A204.1 (cell line): ENCODE measurements at regions not wholly inside any gene's neighbourhood (a gene's known extent, or its start where the extent isn't known, plus 50 kb on each side); places are given as distances from the start of the nearest gene placed in this dataset.

Experiments
- FAIRE-seq: peaks from 2 replicates; lab custom pipeline; 2012; peaks lifted over from hg19 to GRCh38; lab: Jason Lieb, UNC

GRCh38 chr10:10796774-10797415, 220.8 kb upstream of the CELF2 start:
- FAIRE-seq = no peak

- no peak for FAIRE-seq
These were observed 220.2 kb upstream of the CELF2 start for GRCh38 chr10:10797513-10797912.

- FAIRE-seq = no peak
These were observed 219.4 kb upstream of the CELF2 start for GRCh38 chr10:10798102-10798863.

GRCh38 chr10:10798864-10799192, 218.8 kb upstream of the CELF2 start:
- no peak for FAIRE-seq

- FAIRE-seq = no peak
These were observed 216.7 kb upstream of the CELF2 start for GRCh38 chr10:10800961-10801360.

GRCh38 chr10:10803278-10803677, 214.4 kb upstream of the CELF2 start:
- FAIRE-seq = no peak

- FAIRE-seq = no peak
These were observed 213.6 kb upstream of the CELF2 start for GRCh38 chr10:10804061-10804460.

GRCh38 chr10:10804998-10805740, 212.5 kb upstream of the CELF2 start:
- FAIRE-seq = no peak

- FAIRE-seq = no peak
These were observed 210.6 kb upstream of the CELF2 start for GRCh38 chr10:10807106-10807505.

- no peak for FAIRE-seq
These were observed 206.1 kb upstream of the CELF2 start for GRCh38 chr10:10811562-10811961.

GRCh38 chr10:10813656-10814055, 204.0 kb upstream of the CELF2 start:
- no peak for FAIRE-seq

- no peak for FAIRE-seq
These were observed 203.6 kb upstream of the CELF2 start for GRCh38 chr10:10814069-10814468.

GRCh38 chr10:10816447-10816846, 201.2 kb upstream of the CELF2 start:
- no peak for FAIRE-seq

GRCh38 chr10:10817609-10818008, 200.1 kb upstream of the CELF2 start:
- no peak for FAIRE-seq

GRCh38 chr10:10818082-10818481, 199.6 kb upstream of the CELF2 start:
- no peak for FAIRE-seq

- FAIRE-seq = no peak
These were observed 198.3 kb upstream of the CELF2 start for GRCh38 chr10:10819206-10819856.

- no peak for FAIRE-seq
These were observed 195.7 kb upstream of the CELF2 start for GRCh38 chr10:10821926-10822325.

GRCh38 chr10:10824591-10825148, 193.0 kb upstream of the CELF2 start:
- no peak for FAIRE-seq

- FAIRE-seq = no peak
These were observed 191.5 kb upstream of the CELF2 start for GRCh38 chr10:10826125-10826524.

- FAIRE-seq = no peak
These were observed 189.0 kb upstream of the CELF2 start for GRCh38 chr10:10828623-10829022.

GRCh38 chr10:10829576-10829975, 188.1 kb upstream of the CELF2 start:
- no peak for FAIRE-seq

- FAIRE-seq = no peak
These were observed 187.2 kb upstream of the CELF2 start for GRCh38 chr10:10830293-10830986.
